HG03442 (cell line): ENCODE measurements at regions not wholly inside any gene's neighbourhood (a gene's known extent, or its start where the extent isn't known, plus 50 kb on each side); places are given as distances from the start of the nearest gene placed in this dataset.
"Not testable (repeated sequence)": the region's sequence is repeated elsewhere in the genome, so short reads cannot be mapped to it uniquely, and the experiment has no call there.

Experiments
- ATAC-seq: cut with Tn5 transposase; IDR thresholded peaks from one replicate; pipeline ENCODE4 v1.9.1; 2021; ENCODE audit warnings: mild to moderate bottlenecking, moderate library complexity; ENCODE audit not compliant: unreplicated experiment

DNA sequence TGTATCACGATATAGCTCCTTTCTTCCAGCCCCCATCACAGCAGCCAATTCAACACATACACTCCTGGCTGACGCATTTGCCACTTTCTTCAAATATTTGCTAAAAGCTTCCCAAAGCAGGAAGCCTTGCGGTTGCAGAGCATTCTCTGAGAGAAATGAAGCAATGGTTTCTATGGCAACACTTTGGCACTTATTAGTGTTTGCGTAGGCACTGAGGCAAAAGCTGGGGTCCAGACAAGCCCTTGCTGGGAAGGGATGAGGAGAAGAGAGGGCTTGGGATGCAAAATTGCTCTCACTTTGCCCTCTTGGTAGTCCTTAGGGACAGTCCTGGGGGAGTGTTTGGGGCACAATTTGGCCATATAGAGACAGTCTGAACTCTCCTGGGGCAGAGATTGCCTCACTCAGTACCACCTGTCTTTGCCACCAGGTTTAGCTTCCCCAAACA lies 55.0 kb upstream of the PAK3 start:
- ATAC-seq, result peak; percentile 63

DNA sequence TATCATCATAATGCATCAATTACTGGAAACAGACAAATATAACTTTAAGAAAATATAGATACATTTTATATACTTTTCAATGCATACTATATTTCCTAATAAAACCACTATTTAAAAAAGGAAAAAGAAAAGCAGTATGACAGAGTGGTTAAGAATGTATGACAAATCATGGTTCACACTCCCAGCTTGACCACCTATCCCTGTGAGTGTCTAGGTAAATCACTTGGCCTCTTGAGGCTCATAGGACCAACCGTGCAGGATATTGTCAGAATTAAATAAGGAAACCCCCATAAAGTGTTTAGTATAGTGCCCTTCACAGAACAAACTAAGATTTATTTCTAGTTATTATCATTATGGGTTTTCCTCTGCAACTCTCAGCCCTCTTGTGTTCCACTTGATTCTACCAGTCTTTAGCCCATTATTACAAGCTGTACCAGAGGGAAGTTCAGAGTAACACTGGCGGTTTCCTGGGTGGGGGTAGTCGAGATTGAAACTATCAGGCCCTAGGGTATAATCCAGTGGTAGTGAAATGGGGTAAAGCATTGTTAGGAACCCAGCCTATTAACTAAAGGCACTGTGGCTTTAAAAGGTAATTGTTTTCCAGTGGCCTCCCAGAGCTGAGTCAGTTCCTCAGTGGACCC lies 55.5 kb upstream of the PAK3 start:
- ATAC-seq, result peak; percentile 18

DNA sequence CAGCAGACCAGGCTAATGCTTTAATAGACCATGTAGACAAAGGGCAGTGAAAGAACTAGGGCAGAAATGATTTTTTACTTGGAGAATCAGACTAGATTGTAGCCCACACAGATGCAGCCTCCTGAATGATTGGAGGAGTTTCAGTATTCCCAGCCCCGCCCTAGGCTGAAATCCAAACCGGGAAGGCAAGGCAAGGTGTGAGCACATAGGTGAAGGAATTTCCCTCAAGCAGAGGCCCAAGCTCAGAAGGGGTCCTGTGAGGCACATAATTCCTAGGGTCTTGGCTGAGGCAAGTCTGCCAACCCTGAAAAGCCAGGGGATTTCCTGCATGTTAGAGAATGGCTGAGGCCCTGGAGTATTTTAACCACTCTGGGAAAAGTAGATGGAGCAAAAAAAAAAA lies 56.4 kb upstream of the PAK3 start:
- ATAC-seq, result no peak

DNA sequence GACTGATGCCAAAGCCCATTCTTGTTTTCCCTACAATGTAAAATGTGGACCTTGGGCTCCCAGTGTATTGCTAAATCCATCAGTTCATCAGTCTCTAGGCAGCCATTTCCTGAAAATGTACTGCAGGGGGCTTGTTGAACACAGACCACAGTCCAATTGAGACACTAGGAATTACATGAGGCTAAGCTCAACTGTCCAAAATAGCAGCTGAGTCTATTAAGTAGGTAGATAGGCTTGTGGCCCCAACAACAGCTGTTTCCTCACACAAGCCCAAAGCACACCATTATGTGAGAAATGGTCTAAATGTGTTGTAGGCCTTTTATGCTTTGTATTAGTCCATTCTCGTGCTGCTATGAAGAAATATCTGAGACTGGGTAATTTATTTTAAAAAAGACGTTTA lies 60.0 kb upstream of the PAK3 start:
- ATAC-seq, result no peak

DNA sequence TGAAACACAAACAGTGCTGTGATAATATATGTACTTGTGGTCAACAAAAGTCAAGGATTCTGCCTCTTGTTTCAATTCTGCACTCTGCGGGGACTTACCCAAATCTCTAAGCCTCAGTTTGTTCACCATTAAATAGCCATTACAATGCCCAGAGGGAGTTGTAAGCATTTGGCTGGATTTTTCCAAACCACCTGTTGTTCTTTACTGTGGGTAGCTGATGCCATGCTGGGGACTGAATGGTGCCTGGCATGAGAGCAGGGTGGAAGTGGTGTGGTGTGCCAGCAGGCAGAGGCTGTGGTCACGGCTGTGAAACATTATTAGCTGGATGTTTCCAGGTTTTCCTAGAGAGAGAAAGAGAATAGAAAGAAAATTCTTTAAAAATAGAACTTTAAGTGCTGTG lies 60.7 kb upstream of the PAK3 start:
- ATAC-seq, result no peak

DNA sequence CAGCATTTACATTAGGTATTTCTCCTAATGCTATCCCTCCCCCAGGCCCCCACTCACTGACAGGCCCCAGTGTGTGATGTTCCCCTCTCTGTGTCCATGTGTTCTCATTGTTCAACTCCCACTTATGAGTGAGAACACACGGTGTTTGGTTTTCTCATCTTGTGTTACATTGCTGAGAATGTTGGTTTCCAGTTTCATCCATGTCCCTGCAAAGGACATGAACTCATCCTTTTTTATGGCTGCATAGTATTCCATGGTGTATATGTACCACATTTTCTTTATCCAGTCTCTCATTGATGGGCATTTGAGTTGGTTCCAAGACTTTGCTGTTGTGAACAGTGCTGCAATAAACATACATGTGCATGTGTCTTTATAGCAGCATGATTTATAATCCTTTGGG lies 73.0 kb upstream of the PAK3 start:
- not testable (repeated sequence) for ATAC-seq

DNA sequence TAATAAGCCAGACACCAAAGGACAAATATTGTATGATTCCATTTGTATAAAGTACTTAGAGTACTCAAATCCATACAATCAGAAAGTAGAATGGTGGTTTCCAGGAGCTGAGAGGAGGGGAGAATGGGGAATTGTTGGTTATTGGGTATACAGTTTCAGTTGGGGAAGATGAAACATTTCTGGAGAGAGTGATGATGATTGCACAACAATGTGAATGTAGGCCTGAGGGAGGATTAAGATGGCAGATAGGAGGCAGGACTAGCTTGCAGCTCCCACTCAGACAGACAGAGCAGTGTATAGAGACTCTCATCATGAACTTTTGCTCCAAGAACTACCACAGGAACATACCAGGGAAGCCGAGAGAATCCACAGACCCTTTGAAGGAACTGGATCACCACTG lies 75.7 kb upstream of the PAK3 start:
- no peak for ATAC-seq

DNA sequence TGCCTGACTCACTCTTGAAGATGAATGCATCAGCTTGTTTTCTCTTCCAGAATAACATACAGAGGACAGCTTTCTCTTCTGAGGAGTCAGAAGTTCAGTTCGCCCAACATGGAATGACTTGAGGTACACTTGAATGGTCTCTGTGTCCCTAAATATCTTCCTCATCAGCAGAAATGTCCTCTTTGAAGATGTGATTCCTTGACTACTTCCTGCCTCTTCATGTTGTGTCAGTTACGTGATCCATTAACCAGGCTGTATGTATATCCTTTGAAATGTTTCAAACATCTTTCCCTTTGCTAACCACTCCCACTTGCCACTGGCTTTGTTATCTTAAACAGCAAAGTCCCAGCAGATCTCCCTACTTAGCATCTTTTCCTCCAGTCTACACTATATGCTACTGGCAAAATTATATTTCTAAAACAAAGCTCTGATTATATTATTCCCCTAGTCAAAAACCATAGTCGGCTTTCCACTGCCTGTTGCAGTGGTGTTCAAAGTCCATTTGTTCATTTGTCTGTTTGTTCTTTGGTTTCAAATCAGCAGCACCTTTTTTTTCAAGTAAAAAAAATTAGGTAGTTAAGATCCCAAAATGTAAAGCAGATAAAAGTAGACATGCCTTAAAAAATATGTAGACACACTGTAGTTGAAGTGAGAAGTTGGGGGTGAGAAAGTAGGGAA lies 82.1 kb upstream of the PAK3 start:
- no peak for ATAC-seq

DNA sequence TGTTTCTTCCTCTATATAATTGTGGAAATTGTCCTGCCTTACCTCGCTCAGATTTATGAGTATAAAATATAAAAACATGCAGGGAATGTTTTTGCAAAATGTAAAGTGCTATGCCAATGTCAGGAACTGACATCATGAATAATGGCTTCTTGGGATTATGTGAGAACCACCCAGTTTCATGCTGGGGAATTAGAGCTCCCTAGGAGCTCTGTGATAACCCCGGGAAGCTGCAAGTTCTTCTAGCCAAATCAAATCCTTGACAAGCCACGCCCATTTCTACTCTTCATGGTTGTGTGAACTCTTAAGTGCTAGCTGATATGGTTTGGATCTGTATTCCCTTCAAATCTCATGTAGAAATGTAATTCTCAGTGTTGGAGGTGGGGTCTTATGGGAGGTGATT lies 85.9 kb upstream of the PAK3 start:
- no peak for ATAC-seq

DNA sequence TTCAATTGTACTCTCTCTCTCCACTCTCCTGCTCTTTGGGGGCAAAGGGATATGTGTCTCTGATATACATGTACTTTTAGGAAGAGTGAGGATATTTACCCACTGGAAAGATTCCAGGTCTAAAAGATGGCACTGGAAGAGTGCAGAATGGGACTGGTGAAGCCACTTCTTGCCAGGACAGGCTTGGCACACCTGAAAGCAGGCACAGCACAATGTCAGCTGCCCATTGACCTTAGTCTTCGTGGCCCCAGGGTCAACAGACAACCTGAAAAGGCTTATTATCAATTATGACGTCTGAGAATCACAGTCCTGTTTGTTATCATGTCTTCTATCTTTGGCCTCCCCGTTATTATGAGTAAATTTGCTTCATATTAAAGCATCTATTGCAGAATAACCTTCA lies 86.7 kb upstream of the PAK3 start:
- ATAC-seq, result no peak

DNA sequence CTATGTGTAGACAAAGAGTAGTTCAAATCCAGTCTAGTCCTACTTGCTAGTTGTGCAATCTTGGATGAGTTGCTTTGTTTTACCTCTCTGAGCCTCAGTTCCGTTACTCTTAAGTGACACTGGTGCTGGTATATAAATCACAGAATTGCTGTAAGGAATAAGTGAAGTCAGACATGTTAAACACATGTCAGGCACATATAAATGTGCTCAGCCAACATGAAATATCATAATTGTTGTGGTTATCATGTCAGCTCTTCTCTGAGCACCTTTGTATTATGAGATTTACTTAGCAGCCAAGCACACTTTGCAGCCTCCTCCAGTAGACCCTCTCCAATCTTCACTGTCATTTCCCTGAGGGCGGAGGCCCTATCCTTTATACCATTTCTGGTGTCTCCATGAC lies 87.9 kb upstream of the PAK3 start:
- no peak for ATAC-seq

DNA sequence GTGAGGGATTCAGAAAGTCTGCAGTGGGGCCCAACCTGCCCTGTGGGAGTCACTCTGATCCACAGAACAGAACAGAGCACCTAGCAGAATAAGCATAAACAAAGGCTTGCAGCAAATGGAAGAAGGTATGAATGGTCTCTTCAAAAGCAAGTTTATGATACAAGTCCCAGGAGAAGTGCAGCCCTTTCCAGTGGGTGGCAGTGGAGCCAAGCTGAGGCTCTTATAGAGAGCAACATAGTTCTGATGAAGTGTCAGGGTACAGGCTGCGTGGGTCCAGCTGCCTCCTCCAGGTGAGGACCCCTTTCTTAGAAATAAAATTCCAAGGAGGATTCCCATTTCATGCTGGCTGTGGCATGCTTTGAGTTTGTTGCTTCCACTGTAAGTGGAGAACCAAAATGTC lies 88.8 kb upstream of the PAK3 start:
- no peak for ATAC-seq

DNA sequence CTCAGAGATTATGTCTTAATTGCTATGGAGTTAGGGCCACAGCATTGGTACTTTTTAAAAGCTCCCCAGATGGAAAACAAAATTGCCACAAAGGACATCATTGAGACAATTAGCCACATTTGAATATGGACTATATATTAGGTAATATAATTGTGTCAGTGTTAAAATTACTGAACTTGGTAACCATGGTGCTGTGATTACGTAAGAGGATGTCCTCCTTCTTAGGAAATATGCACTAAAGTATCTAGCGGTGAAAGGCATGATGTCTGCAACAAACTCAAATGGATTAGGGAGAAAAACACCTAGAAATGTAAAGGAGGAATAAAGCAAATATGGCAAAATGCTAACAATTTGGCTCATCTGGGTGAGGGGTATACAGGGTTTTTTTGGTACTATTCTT lies 89.9 kb upstream of the PAK3 start:
- ATAC-seq, result no peak

DNA sequence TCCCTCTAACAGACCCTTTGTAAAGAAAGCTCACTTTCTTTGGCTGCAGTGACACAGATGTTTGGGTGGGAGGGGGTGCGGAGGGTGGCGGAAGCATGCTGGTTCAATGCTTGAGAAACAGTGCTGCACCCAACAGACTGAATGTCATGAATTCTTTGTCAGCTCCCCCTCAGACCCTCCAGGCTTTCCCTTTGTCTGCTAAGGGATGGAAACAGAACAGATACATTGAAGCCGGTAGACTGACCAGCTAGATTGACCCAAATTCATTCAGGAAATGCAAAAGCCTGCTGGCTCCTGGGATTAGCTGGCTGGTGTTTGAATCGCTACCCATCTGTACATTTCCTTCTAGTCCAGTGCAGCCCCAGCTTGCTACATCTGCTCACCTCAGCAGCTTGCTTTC lies 90.8 kb upstream of the PAK3 start:
- no peak for ATAC-seq

DNA sequence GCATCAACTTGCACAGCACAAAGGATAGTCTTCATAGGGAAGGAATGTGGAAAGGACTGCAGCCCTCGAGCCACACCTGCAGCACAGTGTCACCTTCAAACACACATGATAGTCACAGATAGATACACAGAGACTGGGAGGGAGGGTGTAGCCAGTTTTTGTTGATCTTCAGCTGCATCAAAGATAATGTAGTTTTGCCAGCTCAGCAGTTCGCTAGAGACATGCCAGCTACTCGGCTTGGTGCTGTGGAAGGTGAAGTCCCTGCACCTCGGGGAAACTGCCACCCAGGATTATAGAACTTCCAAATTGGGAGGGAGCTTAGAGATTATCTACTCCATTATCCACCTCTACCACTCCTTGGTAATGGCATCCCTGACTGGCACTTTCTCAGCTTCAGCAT lies 92.9 kb upstream of the PAK3 start:
- no peak for ATAC-seq

DNA sequence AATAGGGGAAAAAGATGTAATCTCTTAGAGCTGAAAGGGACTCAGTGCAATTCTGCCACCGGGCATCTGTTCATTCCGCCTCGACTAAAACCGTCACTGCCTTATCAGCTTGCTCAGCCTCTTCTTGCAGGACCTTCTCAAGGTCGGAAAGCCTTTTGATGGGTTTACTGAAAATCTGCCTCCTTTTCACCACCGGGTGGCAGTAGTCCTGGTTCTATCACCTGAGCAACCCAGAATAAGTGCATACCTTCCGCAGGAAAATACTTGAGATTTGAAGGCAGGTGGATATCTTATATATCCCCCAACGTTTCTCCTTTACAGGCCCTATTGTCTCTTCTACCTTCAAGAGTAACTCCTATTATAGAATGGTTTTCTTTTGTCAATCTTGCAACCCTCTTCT lies 103.4 kb upstream of the PAK3 start:
- ATAC-seq, result no peak

DNA sequence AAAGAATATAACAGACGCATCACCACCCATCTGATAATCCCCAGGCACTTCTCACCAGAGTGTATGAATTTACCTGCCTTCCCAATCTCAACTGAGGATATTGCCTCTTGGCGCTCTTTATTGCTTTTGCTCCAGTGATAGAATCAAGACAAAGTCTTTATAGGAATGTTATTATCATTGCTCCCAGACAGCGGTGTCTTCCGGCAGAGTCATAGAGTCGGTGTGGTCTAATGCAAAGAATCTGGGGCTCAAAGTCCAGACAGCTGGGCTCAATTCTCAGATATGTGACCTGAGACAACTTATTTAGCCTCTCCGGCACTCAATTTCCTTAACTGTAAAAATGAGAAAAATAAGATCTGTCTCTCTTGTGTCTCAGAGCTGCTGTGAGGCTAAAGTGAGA lies 106.1 kb upstream of the PAK3 start:
- ATAC-seq, result no peak

DNA sequence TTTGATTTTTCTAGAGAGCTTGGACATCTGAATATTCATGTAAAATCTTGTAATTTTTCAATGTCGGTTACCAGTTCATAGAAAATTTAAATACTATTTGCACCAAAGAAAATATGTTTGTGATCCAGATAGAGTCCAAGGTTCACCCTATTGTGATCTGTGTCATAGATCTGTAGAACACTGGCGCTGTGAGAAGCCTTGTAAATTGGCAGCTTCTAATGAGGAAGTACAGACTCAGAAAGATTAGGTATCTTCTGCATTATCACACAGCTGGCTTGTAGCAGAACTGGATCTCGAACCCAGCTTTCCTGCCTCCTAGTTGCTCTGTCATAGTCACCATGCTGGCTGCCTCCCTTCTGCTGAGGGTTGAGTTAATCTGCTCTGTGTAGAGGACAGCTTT lies 106.5 kb upstream of the PAK3 start:
- ATAC-seq, result no peak

DNA sequence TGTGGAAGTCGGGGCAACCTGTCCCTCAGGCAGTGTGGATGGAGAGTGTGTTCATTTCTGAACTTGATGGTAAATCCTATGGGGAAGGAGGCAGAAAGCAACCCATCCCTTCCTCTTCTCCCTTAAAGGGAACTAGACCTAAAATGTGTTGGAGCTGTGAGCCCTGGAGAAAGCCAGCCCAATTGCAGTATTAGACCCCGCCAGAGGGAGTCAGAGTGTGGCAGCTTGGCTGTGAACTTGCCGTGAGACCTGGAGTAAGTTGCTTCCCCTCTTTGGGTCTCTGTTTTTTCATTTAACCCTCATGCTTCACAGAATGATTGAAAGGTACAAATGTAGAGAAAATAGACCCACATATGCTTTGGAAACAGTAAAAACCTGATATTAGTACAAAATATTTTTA lies 108.7 kb upstream of the PAK3 start:
- ATAC-seq, result no peak

DNA sequence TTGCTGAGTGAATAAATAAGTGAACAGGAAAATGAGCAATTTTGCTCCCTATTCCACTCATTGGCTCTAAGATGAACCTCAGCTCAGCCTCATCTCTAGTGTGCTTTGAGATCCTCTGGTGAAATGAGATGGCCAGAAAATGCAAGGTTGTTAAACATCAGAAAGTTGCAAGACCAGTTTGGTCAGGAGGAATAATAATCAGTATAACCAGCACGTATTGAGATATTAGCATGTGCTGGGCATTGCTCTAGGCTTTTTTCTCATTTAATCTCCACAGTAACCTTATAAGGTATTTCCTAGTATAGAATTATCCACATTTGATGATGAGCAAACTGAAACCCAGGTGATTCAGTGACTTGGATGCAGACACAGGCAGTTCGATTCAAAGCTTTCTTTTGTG lies 110.5 kb upstream of the PAK3 start:
- ATAC-seq, result no peak

DNA sequence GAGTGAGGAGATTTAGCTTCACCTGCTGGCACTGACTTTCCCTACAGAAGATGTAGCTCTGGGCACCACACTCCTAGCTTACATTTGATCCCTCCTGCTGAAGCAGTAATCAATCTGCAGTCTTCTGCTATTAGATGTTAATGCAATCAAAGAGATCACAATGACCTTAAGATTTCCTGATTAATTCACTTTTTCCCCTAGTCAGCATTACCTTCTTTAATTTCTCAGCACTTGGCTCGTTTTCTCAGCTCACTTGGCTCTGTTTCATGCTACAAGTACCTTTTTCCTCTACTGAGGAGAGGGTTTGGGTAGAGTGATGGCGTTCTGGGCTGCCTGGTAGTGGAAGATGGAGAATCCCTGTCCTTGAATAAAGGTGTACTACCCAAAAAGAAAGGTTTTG lies 113.0 kb upstream of the PAK3 start:
- ATAC-seq, result no peak

DNA sequence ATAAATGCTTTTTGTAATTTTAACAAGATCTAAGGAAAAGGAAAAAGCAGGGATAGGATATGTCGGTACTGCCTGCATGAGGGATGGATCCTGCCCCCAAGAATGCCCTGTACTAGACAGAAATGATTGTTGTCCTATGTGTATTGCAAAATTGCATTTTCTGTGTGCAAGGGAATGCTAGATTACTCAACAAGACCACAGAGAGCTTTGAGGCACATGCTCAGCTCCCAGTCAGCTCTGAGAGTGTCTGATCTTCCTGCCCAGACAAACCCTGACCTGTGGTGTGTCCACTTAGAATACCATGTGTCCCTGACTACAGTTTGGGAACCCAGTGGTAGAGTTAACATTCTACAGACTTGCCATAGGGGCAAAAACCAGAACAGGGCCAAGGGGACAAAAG lies 129.2 kb upstream of the PAK3 start:
- no peak for ATAC-seq

DNA sequence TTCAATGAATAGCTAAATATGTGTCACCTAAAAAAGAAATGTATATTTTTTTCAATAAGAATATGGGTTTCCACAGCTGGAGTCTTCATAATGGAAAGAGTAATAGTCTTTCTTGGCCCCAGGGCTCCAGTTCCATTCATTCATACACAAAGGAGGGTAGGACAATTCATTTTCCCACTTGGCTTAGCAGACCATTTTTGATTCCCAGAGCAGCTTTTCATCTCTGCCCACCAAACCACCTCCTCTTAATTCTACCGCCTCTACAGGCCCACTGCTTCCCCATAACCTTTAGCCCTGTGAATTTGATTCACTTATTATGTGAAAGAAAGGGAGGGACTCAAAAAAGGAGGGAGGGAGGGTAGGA lies 129.9 kb upstream of the PAK3 start:
- no peak for ATAC-seq
